Muscle layer of colon (tissue), 2 donors: ENCODE measurements at regions not wholly inside any gene's neighbourhood (a gene's known extent, or its start where the extent isn't known, plus 50 kb on each side); places are given as distances from the start of the nearest gene placed in this dataset.

Experiments
- H3K27ac ChIP-seq: one replicate; pipeline ENCODE4 v1.7.0; 2013; ENCODE audit warnings: low read depth, mild to moderate bottlenecking, low read length, moderate library complexity
- H3K27me3 ChIP-seq, 2 donors: one replicate each; pipeline ENCODE4 v1.7.0; 2013; ENCODE audit warnings: low read length in 2 of 2, mild to moderate bottlenecking in 2 of 2; ENCODE audit not compliant: insufficient read depth in 2 of 2, control insufficient read depth in 1 of 2
- H3K36me3 ChIP-seq: one replicate; pipeline ENCODE4 v1.7.0; 2013; ENCODE audit warnings: mild to moderate bottlenecking, low read length; ENCODE audit not compliant: insufficient read depth
- H3K4me1 ChIP-seq: one replicate; pipeline ENCODE4 v1.7.0; 2013; ENCODE audit warnings: mild to moderate bottlenecking, low read length; ENCODE audit not compliant: insufficient read depth
- H3K4me3 ChIP-seq, 2 donors: one replicate each; pipeline ENCODE4 v1.7.0; 2013; ENCODE audit warnings: low read length in 2 of 2, low read depth in 1 of 2, mild to moderate bottlenecking in 1 of 2, moderate library complexity in 1 of 2
- H3K9ac ChIP-seq: one replicate; pipeline ENCODE4 v1.7.0; 2013; ENCODE audit warnings: low read length
- H3K9me3 ChIP-seq: one replicate; pipeline ENCODE4 v1.7.0; 2013; ENCODE audit warnings: mild to moderate bottlenecking, low read length
- donor health status: abdominal sarcoma.
- donor health status: Adenocarcinoma of cecum.

- Histone ChIP-seq H3K9me3 (no peaks in the 10 kb centered on the region), H3K27me3 (no peaks in the 10 kb centered on the region), H3K27ac (no peak overlapping the region), H3K9ac (no peak overlapping the region), H3K4me3 (no peak overlapping the region), H3K36me3 (no peaks in the 10 kb centered on the region), H3K4me1 (no peaks in the 10 kb centered on the region)
Measured at GRCh38 chr4:45910511-45910910, 213.3 kb downstream of the GABRG1 start.

- Histone ChIP-seq H3K27me3 (no peaks in the 10 kb centered on the region), H3K9me3 (no peaks in the 10 kb centered on the region), H3K4me1 (no peaks in the 10 kb centered on the region), H3K4me3 (no peak overlapping the region), H3K36me3 (no peaks in the 10 kb centered on the region), H3K9ac (no peak overlapping the region), H3K27ac (no peak overlapping the region)
Measured at GRCh38 chr4:45897946-45898585, 225.8 kb downstream of the GABRG1 start.

GRCh38 chr4:45883421-45883820 lies 240.4 kb downstream of the GABRG1 start:
- no peak overlapping the region for H3K27ac ChIP-seq
- no peaks in the 10 kb centered on the region for H3K27me3 ChIP-seq
- H3K36me3 ChIP-seq = no peaks in the 10 kb centered on the region
- no peaks in the 10 kb centered on the region for H3K4me1 ChIP-seq
- no peak overlapping the region for H3K9ac ChIP-seq
- no peaks in the 10 kb centered on the region for H3K9me3 ChIP-seq
- no peak overlapping the region for H3K4me3 ChIP-seq

GRCh38 chr4:45876235-45876890 lies 247.5 kb downstream of the GABRG1 start:
- no peaks in the 10 kb centered on the region for H3K9me3 ChIP-seq
- no peak overlapping the region for H3K27ac ChIP-seq
- no peaks in the 10 kb centered on the region for H3K27me3 ChIP-seq
- H3K9ac ChIP-seq = no peak overlapping the region
- H3K4me1 ChIP-seq = no peaks in the 10 kb centered on the region
- no peaks in the 10 kb centered on the region for H3K36me3 ChIP-seq
- no peak overlapping the region for H3K4me3 ChIP-seq

- Histone ChIP-seq H3K9me3 (no peaks in the 10 kb centered on the region), H3K27ac (no peak overlapping the region), H3K4me3 (no peak overlapping the region), H3K9ac (no peak overlapping the region), H3K36me3 (no peaks in the 10 kb centered on the region), H3K27me3 (no peaks in the 10 kb centered on the region), H3K4me1 (no peaks in the 10 kb centered on the region)
Measured at GRCh38 chr4:45869184-45869583, 254.7 kb downstream of the GABRG1 start.

- H3K36me3 ChIP-seq = no peaks in the 10 kb centered on the region
Measured at GRCh38 chr4:45865781-45866180, 258.1 kb downstream of the GABRG1 start.

GRCh38 chr4:45855857-45856256 lies 268.0 kb downstream of the GABRG1 start:
- H3K27me3 ChIP-seq = no peaks in the 10 kb centered on the region
- H3K27ac ChIP-seq = no peak overlapping the region
- H3K9me3 ChIP-seq = no peaks in the 10 kb centered on the region
- no peak overlapping the region for H3K4me3 ChIP-seq
- H3K36me3 ChIP-seq = no peaks in the 10 kb centered on the region
- H3K9ac ChIP-seq = no peak overlapping the region
- H3K4me1 ChIP-seq = no peaks in the 10 kb centered on the region

More at GRCh38 chr4:45865781-45866180, 258.1 kb downstream of the GABRG1 start:
- Histone ChIP-seq H3K4me3 (no peak overlapping the region), H3K4me1 (no peaks in the 10 kb centered on the region), H3K27me3 (no peaks in the 10 kb centered on the region), H3K9me3 (no peaks in the 10 kb centered on the region), H3K9ac (no peak overlapping the region), H3K27ac (no peak overlapping the region)

GRCh38 chr4:45846016-45846415 lies 277.8 kb downstream of the GABRG1 start:
- no peaks in the 10 kb centered on the region for H3K36me3 ChIP-seq

GRCh38 chr4:45841791-45842190 lies 282.1 kb downstream of the GABRG1 start:
- H3K9ac ChIP-seq = no peak overlapping the region
- no peaks in the 10 kb centered on the region for H3K27me3 ChIP-seq
- H3K36me3 ChIP-seq = no peaks in the 10 kb centered on the region
- no peaks in the 10 kb centered on the region for H3K4me1 ChIP-seq
- no peaks in the 10 kb centered on the region for H3K9me3 ChIP-seq
- H3K4me3 ChIP-seq = no peak overlapping the region
- H3K27ac ChIP-seq = no peak overlapping the region

More at GRCh38 chr4:45846016-45846415, 277.8 kb downstream of the GABRG1 start:
- H3K4me1 ChIP-seq = no peaks in the 10 kb centered on the region
- no peak overlapping the region for H3K4me3 ChIP-seq
- no peak overlapping the region for H3K27ac ChIP-seq
- no peaks in the 10 kb centered on the region for H3K9me3 ChIP-seq
- no peak overlapping the region for H3K9ac ChIP-seq
- H3K27me3 ChIP-seq = no peaks in the 10 kb centered on the region

GRCh38 chr4:45831692-45832091 lies 292.2 kb downstream of the GABRG1 start:
- Histone ChIP-seq H3K4me1 (no peaks in the 10 kb centered on the region), H3K27me3 (no peaks in the 10 kb centered on the region), H3K27ac (no peak overlapping the region), H3K4me3 (no peak overlapping the region), H3K36me3 (no peaks in the 10 kb centered on the region), H3K9ac (no peak overlapping the region), H3K9me3 (no peaks in the 10 kb centered on the region)

GRCh38 chr4:45803994-45804393 lies 319.9 kb downstream of the GABRG1 start:
- no peaks in the 10 kb centered on the region for H3K4me1 ChIP-seq
- H3K9me3 ChIP-seq = no peaks in the 10 kb centered on the region
- H3K4me3 ChIP-seq = no peak overlapping the region
- H3K27ac ChIP-seq = no peak overlapping the region
- H3K36me3 ChIP-seq = no peaks in the 10 kb centered on the region
- H3K9ac ChIP-seq = no peak overlapping the region
- H3K27me3 ChIP-seq = no peaks in the 10 kb centered on the region

GRCh38 chr4:45795135-45795534 lies 328.7 kb downstream of the GABRG1 start:
- H3K9ac ChIP-seq = no peak overlapping the region
- H3K4me1 ChIP-seq = peaks cover 9% of the 10 kb centered on the region
- no peak overlapping the region for H3K27ac ChIP-seq
- H3K36me3 ChIP-seq = no peaks in the 10 kb centered on the region
- no peaks in the 10 kb centered on the region for H3K27me3 ChIP-seq
- no peaks in the 10 kb centered on the region for H3K9me3 ChIP-seq
- H3K4me3 ChIP-seq = no peak overlapping the region
